OCI-LY7 (cell line): ENCODE measurements at regions not wholly inside any gene's neighbourhood (a gene's known extent, or its start where the extent isn't known, plus 50 kb on each side); places are given as distances from the start of the nearest gene placed in this dataset.

Experiments
- BruUV-seq: library from RNA; stranded (reverse); fragments of 400-500 nt; replicated peaks from 2 replicates; lab custom pipeline; 2021; lab: Mats Ljungman, UMichigan
- CTCF ChIA-PET: fragments of 300-600 bp; sonication (Branson Sonifier 250); formaldehyde crosslinking; loops from one replicate; lab custom pipeline; 2022; ENCODE audit warnings: antibody characterized with exemption; ENCODE audit not compliant: unreplicated experiment; lab: Charles Lee
- POLR2A ChIA-PET: fragments of 300-600 bp; sonication (Branson Sonifier 250); formaldehyde crosslinking; loops from one replicate; lab custom pipeline; 2022; ENCODE audit warnings: antibody characterized with exemption; lab: Charles Lee
- DNase-seq: peaks from one replicate; pipeline ENCODE4 v3.0.0-alpha.2; 2015; ENCODE audit warnings: low spot score
- H2AFZ ChIP-seq: fragments of 200-600 bp; sonication (generic), shearing (Covaris generic); 2 replicates; pipeline ENCODE4 v1.6.1; 2014; ENCODE audit warnings: mild to moderate bottlenecking, antibody characterized with exemption, low read length, moderate library complexity
- H3K27ac ChIP-seq: fragments of 200-600 bp; sonication (generic); 2 replicates; pipeline ENCODE4 v1.5.1; 2014; ENCODE audit warnings: mixed run types, low read depth, mild to moderate bottlenecking, moderate library complexity, low read length, inconsistent platforms; ENCODE audit not compliant: poor library complexity, severe bottlenecking
- H3K36me3 ChIP-seq: fragments of 200-600 bp; sonication (generic); 2 replicates; pipeline ENCODE4 v1.6.1; 2014; ENCODE audit warnings: mild to moderate bottlenecking, antibody characterized with exemption, low read length, moderate library complexity, mixed read lengths; ENCODE audit not compliant: insufficient read depth
- H3K4me1 ChIP-seq: fragments of 200-600 bp; sonication (generic); 2 replicates; pipeline ENCODE4 v1.5.1; 2014; ENCODE audit warnings: mild to moderate bottlenecking, low read length; ENCODE audit not compliant: insufficient read depth, poor library complexity, severe bottlenecking
- H3K4me2 ChIP-seq: fragments of 200-600 bp; sonication (generic); 2 replicates; pipeline ENCODE4 v1.6.1; 2014; ENCODE audit warnings: mild to moderate bottlenecking, low read length
- H3K4me3 ChIP-seq: fragments of 200-600 bp; sonication (generic); 2 replicates; pipeline ENCODE4 v1.5.1; 2014; ENCODE audit warnings: mild to moderate bottlenecking, low read depth, low read length; ENCODE audit not compliant: poor library complexity, severe bottlenecking
- H3K79me2 ChIP-seq: fragments of 200-600 bp; sonication (generic); 2 replicates; pipeline ENCODE4 v1.6.1; 2016; ENCODE audit warnings: low read depth, mild to moderate bottlenecking, low read length, moderate library complexity, mixed read lengths; ENCODE audit not compliant: insufficient read depth
- H3K9me2 ChIP-seq: fragments of 200-600 bp; sonication (generic); 2 replicates; pipeline ENCODE4 v1.6.1; 2016; ENCODE audit warnings: mild to moderate bottlenecking, low read length, mixed read lengths; ENCODE audit not compliant: insufficient read depth
- H3K9me3 ChIP-seq: fragments of 200-600 bp; sonication (generic); 2 replicates; pipeline ENCODE4 v1.6.1; 2014; ENCODE audit warnings: mild to moderate bottlenecking, mixed run types, low read length, mixed read lengths
- H4K20me1 ChIP-seq: fragments of 200-600 bp; sonication (generic); 2 replicates; pipeline ENCODE4 v1.6.1; 2014; ENCODE audit warnings: mild to moderate bottlenecking, antibody characterized with exemption, low read length, moderate library complexity, mixed read lengths; ENCODE audit not compliant: insufficient read depth
- CTCF ChIP-seq: fragments of 200-600 bp; sonication (generic); conservative IDR thresholded peaks from 2 replicates; pipeline ENCODE4 v1.5.1; 2014; ENCODE audit warnings: mild to moderate bottlenecking, antibody characterized with exemption, low read length, moderate library complexity, mixed read lengths
- EZH2phosphoT487 ChIP-seq: fragments of 200-600 bp; sonication (generic); IDR thresholded peaks from 2 replicates; pipeline ENCODE4 v1.6.1; 2018; ENCODE audit warnings: low read depth, borderline replicate concordance, mild to moderate bottlenecking, mixed run types, antibody characterized with exemption, low read length, moderate library complexity, mixed read lengths
- intact Hi-C: fragments of 100-400 bp; cut with micrococcal nuclease; formaldehyde crosslinking; loops from one replicate; pipeline ENCODE4 v1.10.0; 2022; ENCODE audit not compliant: unreplicated experiment

DNA sequence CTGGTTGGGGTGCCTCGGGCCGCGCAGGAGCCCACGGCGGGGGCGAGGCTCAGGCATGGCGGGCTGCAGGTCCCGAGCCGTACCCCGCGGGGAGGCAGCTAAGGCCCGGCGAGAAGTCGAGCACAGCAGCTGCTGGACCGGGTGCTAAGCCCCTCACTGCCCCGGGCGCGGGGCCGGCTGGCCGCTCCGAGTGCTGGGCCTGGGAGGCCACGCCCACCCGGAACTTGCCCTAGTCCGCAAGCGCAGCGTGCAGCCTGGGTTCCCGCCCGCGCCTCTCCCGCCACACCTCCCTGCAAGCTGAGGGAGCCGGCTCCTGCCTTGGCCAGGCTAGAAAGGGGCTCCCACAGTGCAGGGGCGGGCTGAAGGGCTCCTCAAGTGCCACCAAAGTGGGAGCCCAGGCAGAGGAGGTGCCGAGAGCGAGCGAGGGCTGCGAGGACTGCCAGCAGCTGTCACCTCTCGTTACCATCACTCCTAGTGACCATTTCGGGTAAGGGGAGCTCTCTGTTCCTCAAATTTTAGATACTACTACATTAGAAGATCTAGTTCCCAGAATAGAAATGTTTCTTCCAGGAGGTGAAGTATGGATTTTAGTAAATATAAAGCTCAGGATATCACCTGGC, 417.0 kb upstream of the AGTR1 start:
- CTCF ChIA-PET: no interaction called here
- no peak overlapping the region for H3K27ac ChIP-seq
- no peak overlapping the region for H3K4me2 ChIP-seq
- no peaks in the 10 kb centered on the region for H4K20me1 ChIP-seq
- intact Hi-C loops: no loop called here
- no peaks in the 10 kb centered on the region for H3K36me3 ChIP-seq
- no peak for TF ChIP-seq CTCF
- no peak for TF ChIP-seq EZH2phosphoT487
- DNase-seq: no peak
- no peaks in the 10 kb centered on the region for H3K9me2 ChIP-seq
- H3K4me3 ChIP-seq: no peak overlapping the region
- no peaks in the 10 kb centered on the region for H3K79me2 ChIP-seq
- no peaks in the 10 kb centered on the region for H3K4me1 ChIP-seq
- BruUV-seq: no TSS peak
- no peak overlapping the region for H2AFZ ChIP-seq
- POLR2A ChIA-PET: interaction anchor here (1.0 kb wide), 1 partner anchor 10 kb away, joined by 3 read pairs; no protein-coding TSS in a partner anchor
- H3K9me3 ChIP-seq: no peaks in the 10 kb centered on the region

DNA sequence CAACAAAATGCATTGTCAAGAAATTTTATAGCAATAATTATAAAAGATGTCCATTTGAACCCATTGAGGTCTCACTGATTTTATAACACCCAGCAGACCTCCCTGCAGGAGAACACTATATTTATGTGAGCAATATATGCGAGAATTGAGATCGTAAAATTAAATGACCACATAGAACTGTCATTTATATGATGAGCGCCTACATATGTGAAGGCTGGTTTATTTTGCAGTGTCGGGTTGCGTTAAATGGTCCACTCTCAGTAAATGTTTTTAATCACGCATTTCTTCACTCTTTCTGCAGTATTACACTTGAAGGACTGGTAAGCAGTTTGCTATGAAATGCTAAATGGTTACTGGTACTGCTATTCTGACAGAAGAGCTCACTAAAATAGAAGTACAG, 408.5 kb upstream of the AGTR1 start:
- H3K4me3 ChIP-seq: no peak overlapping the region
- no peak for DNase-seq
- H4K20me1 ChIP-seq: no peaks in the 10 kb centered on the region
- H3K4me2 ChIP-seq: no peak overlapping the region
- CTCF ChIA-PET: no interaction called here
- no peaks in the 10 kb centered on the region for H3K79me2 ChIP-seq
- POLR2A ChIA-PET: interaction anchor here (0.6 kb wide), 1 partner anchor 24 kb away, joined by 3 read pairs; no protein-coding TSS in a partner anchor
- no peaks in the 10 kb centered on the region for H3K9me2 ChIP-seq
- no peaks in the 10 kb centered on the region for H3K36me3 ChIP-seq
- H2AFZ ChIP-seq: no peak overlapping the region
- no TSS peak for BruUV-seq
- H3K4me1 ChIP-seq: no peaks in the 10 kb centered on the region
- no peaks in the 10 kb centered on the region for H3K9me3 ChIP-seq
- H3K27ac ChIP-seq: no peak overlapping the region
- intact Hi-C loops: no loop called here
- TF ChIP-seq CTCF: no peak
- no peak for TF ChIP-seq EZH2phosphoT487

DNA sequence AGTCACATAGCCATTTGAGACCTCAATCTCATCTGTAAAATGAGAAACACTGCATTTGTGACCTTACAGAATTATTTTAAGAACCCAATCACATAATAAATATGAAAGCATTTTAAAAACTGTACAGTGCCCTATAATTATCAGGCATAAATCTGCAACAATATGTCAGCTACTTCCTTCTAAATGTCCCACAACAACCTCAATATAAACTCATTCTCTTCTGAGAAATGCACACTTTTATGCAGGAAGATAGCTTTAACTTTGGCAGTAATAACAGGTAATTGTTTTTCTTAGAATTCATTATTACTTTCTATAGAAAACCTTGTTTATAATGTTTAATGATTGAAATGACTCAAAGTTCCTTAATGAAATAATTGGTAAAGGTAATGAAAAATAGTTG, 400.7 kb upstream of the AGTR1 start:
- POLR2A ChIA-PET: interaction anchor here (0.6 to 1.1 kb wide), 4 partner anchors 17 to 744 kb away, joined by 3 read pairs; no protein-coding TSS in a partner anchor
- H3K27ac ChIP-seq: no peak overlapping the region
- intact Hi-C loops: no loop called here
- H4K20me1 ChIP-seq: no peaks in the 10 kb centered on the region
- no peak overlapping the region for H3K4me2 ChIP-seq
- BruUV-seq: no TSS peak
- H3K4me3 ChIP-seq: no peak overlapping the region
- DNase-seq: no peak
- H2AFZ ChIP-seq: peak overlapping the region; percentile 37; the same call in 1 of the 2 replicates
- TF ChIP-seq EZH2phosphoT487 (no peak), CTCF (no peak)
- H3K9me3 ChIP-seq: no peaks in the 10 kb centered on the region; the same call in 1 of the 2 replicates
- H3K79me2 ChIP-seq: no peaks in the 10 kb centered on the region
- CTCF ChIA-PET: no interaction called here
- no peaks in the 10 kb centered on the region for H3K9me2 ChIP-seq
- 0 out of 2 replicates have a peak, but pooled peaks cover 4% of the 10 kb centered on the region for H3K36me3 ChIP-seq
- peaks cover 36% of the 10 kb centered on the region for H3K4me1 ChIP-seq
